ENCODE measurements at regions not wholly inside any gene's neighbourhood (a gene's known extent, or its start where the extent isn't known, plus 50 kb on each side); places are given as distances from the start of the nearest gene placed in this dataset.

GRCh38 chr4:62870451-62870850 lies 1538.8 kb downstream of the TECRL start:
- no peaks in the 10 kb centered on the region for H3K27me3 Mint-ChIP-seq (ENCODE audit: insufficient read depth, low read depth, poor library complexity)
- no peak overlapping the region for H3K4me2 ChIP-seq
- H3K4me1 ChIP-seq (ENCODE audit: insufficient read depth): no peaks in the 10 kb centered on the region
- no peaks in the 10 kb centered on the region for H3K36me3 ChIP-seq (ENCODE audit: insufficient read depth)
- H3K27ac ChIP-seq (ENCODE audit: low read depth): no peak overlapping the region
- no peaks in the 10 kb centered on the region for H4K20me1 ChIP-seq (replicated peaks; ENCODE audit: insufficient read depth)
- H3K27me3 ChIP-seq (ENCODE audit: insufficient read depth): no peaks in the 10 kb centered on the region
- no peak overlapping the region for H2AFZ ChIP-seq
- no peaks in the 10 kb centered on the region for H3K36me3 Mint-ChIP-seq (ENCODE audit: low read depth)
- ATAC-seq (no peak), DNase-seq (ENCODE audit: low spot score) (no peak)
- TF ChIP-seq EZH2 (IDR thresholded peaks at IDR 0.05; ENCODE audit: low read depth, unreplicated experiment): no peak
- no peaks in the 10 kb centered on the region for H3K9me2 ChIP-seq (ENCODE audit: insufficient read depth)
- no peak overlapping the region for H3K4me3 Mint-ChIP-seq
- no peak overlapping the region for H3K27ac Mint-ChIP-seq
- H3F3A ChIP-seq (replicated peaks; ENCODE audit: low read depth): no peaks in the 10 kb centered on the region
- no peaks in the 10 kb centered on the region for H3K9me3 Mint-ChIP-seq
- no peaks in the 10 kb centered on the region for H3K79me2 ChIP-seq (replicated peaks; ENCODE audit: insufficient read depth)
- H3K4me1 Mint-ChIP-seq: no peaks in the 10 kb centered on the region
- H3K4me3 ChIP-seq: no peak overlapping the region

DNA sequence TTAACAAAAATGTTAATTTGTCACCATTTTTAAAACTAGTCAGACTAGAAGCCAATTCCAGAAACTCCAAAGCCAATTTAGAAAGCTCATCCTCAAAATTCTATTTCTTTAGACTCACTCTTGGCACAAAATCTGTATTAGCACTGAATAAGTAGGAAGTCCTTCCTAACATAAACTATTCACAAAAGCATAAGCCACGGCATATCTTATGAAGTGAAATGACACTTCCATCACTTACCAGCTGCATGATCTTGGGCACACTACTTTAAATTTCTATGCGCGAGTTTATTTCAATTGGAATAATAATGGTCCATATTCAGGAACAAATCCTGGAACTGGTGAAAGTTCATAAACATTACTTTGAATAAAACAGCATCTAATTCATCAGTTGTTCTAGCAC lies 1544.0 kb downstream of the TECRL start:
- DNase-seq (ENCODE audit: low spot score) (no peak), ATAC-seq (no peak)
- no peak overlapping the region for H2AFZ ChIP-seq
- no peaks in the 10 kb centered on the region for H3K27me3 Mint-ChIP-seq (ENCODE audit: insufficient read depth, low read depth, poor library complexity)
- no peaks in the 10 kb centered on the region for H3K27me3 ChIP-seq (ENCODE audit: insufficient read depth)
- no peaks in the 10 kb centered on the region for H4K20me1 ChIP-seq (replicated peaks; ENCODE audit: insufficient read depth)
- no peaks in the 10 kb centered on the region for H3K4me1 ChIP-seq (ENCODE audit: insufficient read depth)
- H3F3A ChIP-seq (replicated peaks; ENCODE audit: low read depth): no peaks in the 10 kb centered on the region
- no peaks in the 10 kb centered on the region for H3K36me3 Mint-ChIP-seq (ENCODE audit: low read depth)
- no peaks in the 10 kb centered on the region for H3K9me3 Mint-ChIP-seq
- H3K4me3 ChIP-seq: no peak overlapping the region
- TF ChIP-seq, protein P1, sequence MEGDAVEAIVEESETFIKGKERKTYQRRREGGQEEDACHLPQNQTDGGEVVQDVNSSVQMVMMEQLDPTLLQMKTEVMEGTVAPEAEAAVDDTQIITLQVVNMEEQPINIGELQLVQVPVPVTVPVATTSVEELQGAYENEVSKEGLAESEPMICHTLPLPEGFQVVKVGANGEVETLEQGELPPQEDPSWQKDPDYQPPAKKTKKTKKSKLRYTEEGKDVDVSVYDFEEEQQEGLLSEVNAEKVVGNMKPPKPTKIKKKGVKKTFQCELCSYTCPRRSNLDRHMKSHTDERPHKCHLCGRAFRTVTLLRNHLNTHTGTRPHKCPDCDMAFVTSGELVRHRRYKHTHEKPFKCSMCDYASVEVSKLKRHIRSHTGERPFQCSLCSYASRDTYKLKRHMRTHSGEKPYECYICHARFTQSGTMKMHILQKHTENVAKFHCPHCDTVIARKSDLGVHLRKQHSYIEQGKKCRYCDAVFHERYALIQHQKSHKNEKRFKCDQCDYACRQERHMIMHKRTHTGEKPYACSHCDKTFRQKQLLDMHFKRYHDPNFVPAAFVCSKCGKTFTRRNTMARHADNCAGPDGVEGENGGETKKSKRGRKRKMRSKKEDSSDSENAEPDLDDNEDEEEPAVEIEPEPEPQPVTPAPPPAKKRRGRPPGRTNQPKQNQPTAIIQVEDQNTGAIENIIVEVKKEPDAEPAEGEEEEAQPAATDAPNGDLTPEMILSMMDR (conservative IDR thresholded peaks at IDR 0.05; ENCODE audit: low read depth in 2 of 2): no peak
- TF ChIP-seq REST (IDR thresholded peaks at IDR 0.05; ENCODE audit: unreplicated experiment): no peak
- no peak for TF ChIP-seq EZH2 (IDR thresholded peaks at IDR 0.05; ENCODE audit: low read depth, unreplicated experiment)
- TF ChIP-seq JUNB (IDR thresholded peaks at IDR 0.05; ENCODE audit: unreplicated experiment): no peak
- no peak for TF ChIP-seq STAT1 (IDR thresholded peaks at IDR 0.05; ENCODE audit: unreplicated experiment)
- no peak for TF ChIP-seq ZNF331 (CRISPR knock-in tag; IDR thresholded peaks at IDR 0.05; ENCODE audit: low read depth)
- TF ChIP-seq CREB1 (CRISPR knock-in tag; IDR thresholded peaks at IDR 0.05; ENCODE audit: low read depth): no peak
- no peak for TF ChIP-seq EZH2phosphoT487 (IDR thresholded peaks at IDR 0.05; ENCODE audit: unreplicated experiment)
- TF ChIP-seq ZNF114 (CRISPR knock-in tag; IDR thresholded peaks at IDR 0.05): no peak
- TF ChIP-seq POLR2AphosphoS5 (IDR thresholded peaks at IDR 0.05; ENCODE audit: low read depth): no peak
- no peak for TF ChIP-seq ETS1 (IDR thresholded peaks at IDR 0.05)
- no peak for TF ChIP-seq NANOG (IDR thresholded peaks at IDR 0.05; ENCODE audit: borderline replicate concordance)
- no peaks in the 10 kb centered on the region for H3K79me2 ChIP-seq (replicated peaks; ENCODE audit: insufficient read depth)
- no peaks in the 10 kb centered on the region for H3K4me1 Mint-ChIP-seq
- no peak overlapping the region for H3K27ac ChIP-seq (ENCODE audit: low read depth)
- no peaks in the 10 kb centered on the region for H3K9me2 ChIP-seq (ENCODE audit: insufficient read depth)
- H3K27ac Mint-ChIP-seq: no peak overlapping the region
- no peaks in the 10 kb centered on the region for H3K36me3 ChIP-seq (ENCODE audit: insufficient read depth)
- H3K4me2 ChIP-seq: no peak overlapping the region
- no peak overlapping the region for H3K4me3 Mint-ChIP-seq
